ENCODE measurements at regions not wholly inside any gene's neighbourhood (a gene's known extent, or its start where the extent isn't known, plus 50 kb on each side); places are given as distances from the start of the nearest gene placed in this dataset.

DNA sequence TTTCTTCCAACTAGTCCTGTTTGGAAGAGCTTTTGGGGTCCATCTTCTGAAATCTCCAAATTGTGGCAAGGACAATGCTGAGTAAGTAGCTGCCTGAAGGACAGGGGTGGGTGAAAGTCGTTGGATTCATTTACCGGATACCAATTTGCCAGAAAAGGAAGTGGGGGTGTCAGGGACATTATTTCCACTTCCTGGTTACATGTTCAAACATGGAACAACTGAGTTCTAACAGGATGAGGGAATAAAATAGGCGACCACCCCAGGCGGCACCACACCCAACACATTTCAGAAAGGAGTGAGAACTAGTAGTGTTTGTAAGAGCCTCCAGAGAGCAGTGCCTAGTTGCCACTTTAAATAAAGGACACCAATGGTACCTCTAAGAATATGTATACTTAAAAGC lies 158.6 kb upstream of the SERTAD2 start:
- TF ChIP-seq, protein P1, sequence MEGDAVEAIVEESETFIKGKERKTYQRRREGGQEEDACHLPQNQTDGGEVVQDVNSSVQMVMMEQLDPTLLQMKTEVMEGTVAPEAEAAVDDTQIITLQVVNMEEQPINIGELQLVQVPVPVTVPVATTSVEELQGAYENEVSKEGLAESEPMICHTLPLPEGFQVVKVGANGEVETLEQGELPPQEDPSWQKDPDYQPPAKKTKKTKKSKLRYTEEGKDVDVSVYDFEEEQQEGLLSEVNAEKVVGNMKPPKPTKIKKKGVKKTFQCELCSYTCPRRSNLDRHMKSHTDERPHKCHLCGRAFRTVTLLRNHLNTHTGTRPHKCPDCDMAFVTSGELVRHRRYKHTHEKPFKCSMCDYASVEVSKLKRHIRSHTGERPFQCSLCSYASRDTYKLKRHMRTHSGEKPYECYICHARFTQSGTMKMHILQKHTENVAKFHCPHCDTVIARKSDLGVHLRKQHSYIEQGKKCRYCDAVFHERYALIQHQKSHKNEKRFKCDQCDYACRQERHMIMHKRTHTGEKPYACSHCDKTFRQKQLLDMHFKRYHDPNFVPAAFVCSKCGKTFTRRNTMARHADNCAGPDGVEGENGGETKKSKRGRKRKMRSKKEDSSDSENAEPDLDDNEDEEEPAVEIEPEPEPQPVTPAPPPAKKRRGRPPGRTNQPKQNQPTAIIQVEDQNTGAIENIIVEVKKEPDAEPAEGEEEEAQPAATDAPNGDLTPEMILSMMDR (IDR thresholded peaks at IDR 0.05) = no peak
- TF ChIP-seq, protein P2, sequence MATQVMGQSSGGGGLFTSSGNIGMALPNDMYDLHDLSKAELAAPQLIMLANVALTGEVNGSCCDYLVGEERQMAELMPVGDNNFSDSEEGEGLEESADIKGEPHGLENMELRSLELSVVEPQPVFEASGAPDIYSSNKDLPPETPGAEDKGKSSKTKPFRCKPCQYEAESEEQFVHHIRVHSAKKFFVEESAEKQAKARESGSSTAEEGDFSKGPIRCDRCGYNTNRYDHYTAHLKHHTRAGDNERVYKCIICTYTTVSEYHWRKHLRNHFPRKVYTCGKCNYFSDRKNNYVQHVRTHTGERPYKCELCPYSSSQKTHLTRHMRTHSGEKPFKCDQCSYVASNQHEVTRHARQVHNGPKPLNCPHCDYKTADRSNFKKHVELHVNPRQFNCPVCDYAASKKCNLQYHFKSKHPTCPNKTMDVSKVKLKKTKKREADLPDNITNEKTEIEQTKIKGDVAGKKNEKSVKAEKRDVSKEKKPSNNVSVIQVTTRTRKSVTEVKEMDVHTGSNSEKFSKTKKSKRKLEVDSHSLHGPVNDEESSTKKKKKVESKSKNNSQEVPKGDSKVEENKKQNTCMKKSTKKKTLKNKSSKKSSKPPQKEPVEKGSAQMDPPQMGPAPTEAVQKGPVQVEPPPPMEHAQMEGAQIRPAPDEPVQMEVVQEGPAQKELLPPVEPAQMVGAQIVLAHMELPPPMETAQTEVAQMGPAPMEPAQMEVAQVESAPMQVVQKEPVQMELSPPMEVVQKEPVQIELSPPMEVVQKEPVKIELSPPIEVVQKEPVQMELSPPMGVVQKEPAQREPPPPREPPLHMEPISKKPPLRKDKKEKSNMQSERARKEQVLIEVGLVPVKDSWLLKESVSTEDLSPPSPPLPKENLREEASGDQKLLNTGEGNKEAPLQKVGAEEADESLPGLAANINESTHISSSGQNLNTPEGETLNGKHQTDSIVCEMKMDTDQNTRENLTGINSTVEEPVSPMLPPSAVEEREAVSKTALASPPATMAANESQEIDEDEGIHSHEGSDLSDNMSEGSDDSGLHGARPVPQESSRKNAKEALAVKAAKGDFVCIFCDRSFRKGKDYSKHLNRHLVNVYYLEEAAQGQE (IDR thresholded peaks at IDR 0.05; ENCODE audit: insufficient read depth in 1 of 2, low read depth in 2 of 2, low read length in 1 of 2) = no peak
- TF ChIP-seq POLR2AphosphoS5 (IDR thresholded peaks at IDR 0.05; ENCODE audit: low read depth, low read length) = no peak
